SK-N-MC (cell line): ENCODE measurements at regions not wholly inside any gene's neighbourhood (a gene's known extent, or its start where the extent isn't known, plus 50 kb on each side); places are given as distances from the start of the nearest gene placed in this dataset.
"Not testable (repeated sequence)": the region's sequence is repeated elsewhere in the genome, so short reads cannot be mapped to it uniquely, and the experiment has no call there.

Source experiments
- EZH2 ChIP-seq: fragments of 200-600 bp; sonication (generic); IDR thresholded peaks from one replicate; pipeline ENCODE4 v1.6.1; 2017; ENCODE audit warnings: antibody characterized with exemption
- POLR2AphosphoS5 ChIP-seq: IDR thresholded peaks from 2 replicates; pipeline ENCODE4 v1.6.1; 2012; ENCODE audit warnings: mild to moderate bottlenecking, low read depth, low read length, borderline replicate concordance

- TF ChIP-seq POLR2AphosphoS5, EZH2: not testable (repeated sequence)
Observed at GRCh38 chr20:47899313-47899712, 114.0 kb upstream of the SULF2 start.
